GM23338 (cell line): ENCODE measurements at regions not wholly inside any gene's neighbourhood (a gene's known extent, or its start where the extent isn't known, plus 50 kb on each side); places are given as distances from the start of the nearest gene placed in this dataset.

Source experiments
- ATAC-seq: fragments of 200-7000 bp; cut with Tn5 transposase; 3 replicates; pipeline ENCODE4 v1.9.1; 2020
- DNase-seq: peaks from one replicate; pipeline ENCODE4 v3.0.0-alpha.2; 2015; ENCODE audit warnings: low spot score
- H2AFZ ChIP-seq: fragments of 200-600 bp; sonication (generic); 2 replicates; pipeline ENCODE4 v1.8.0; 2016; ENCODE audit warnings: antibody characterized with exemption, mild to moderate bottlenecking, moderate library complexity
- H3F3A ChIP-seq: fragments of 200-600 bp; sonication (generic); replicated peaks from 2 replicates; pipeline ENCODE4 v1.8.0; 2017; ENCODE audit warnings: antibody characterized with exemption, mixed run types, low read depth
- H3K27ac ChIP-seq: fragments of 200-600 bp; sonication (generic); 2 replicates; pipeline ENCODE4 v1.6.1; 2016; ENCODE audit warnings: low read depth
- H3K27me3 ChIP-seq: fragments of 200-600 bp; sonication (generic); 2 replicates; pipeline ENCODE4 v1.8.0; 2016; ENCODE audit warnings: mild to moderate bottlenecking, mixed run types, moderate library complexity; ENCODE audit not compliant: insufficient read depth
- H3K36me3 ChIP-seq: fragments of 200-600 bp; sonication (generic); 2 replicates; pipeline ENCODE4 v1.8.0; 2016; ENCODE audit warnings: mild to moderate bottlenecking; ENCODE audit not compliant: insufficient read depth
- H3K4me1 ChIP-seq: fragments of 200-600 bp; sonication (generic); 2 replicates; pipeline ENCODE4 v1.8.0; 2016; ENCODE audit warnings: mild to moderate bottlenecking, moderate library complexity; ENCODE audit not compliant: insufficient read depth
- H3K4me2 ChIP-seq: fragments of 200-600 bp; sonication (generic); 2 replicates; pipeline ENCODE4 v1.7.1; 2017; ENCODE audit warnings: mixed run types
- H3K4me3 ChIP-seq: fragments of 200-600 bp; sonication (generic); 2 replicates; pipeline ENCODE4 v1.6.1; 2016; ENCODE audit warnings: mixed run types
- H3K79me2 ChIP-seq: fragments of 200-600 bp; sonication (generic); replicated peaks from 2 replicates; pipeline ENCODE4 v1.8.0; 2017; ENCODE audit warnings: mild to moderate bottlenecking; ENCODE audit not compliant: insufficient read depth
- H3K9me2 ChIP-seq: fragments of 200-600 bp; sonication (generic); 2 replicates; pipeline ENCODE4 v1.8.0; 2017; ENCODE audit not compliant: insufficient read depth
- H4K20me1 ChIP-seq: fragments of 200-600 bp; sonication (generic); replicated peaks from 2 replicates; pipeline ENCODE4 v1.8.0; 2017; ENCODE audit warnings: mild to moderate bottlenecking; ENCODE audit not compliant: insufficient read depth
- H3K27ac Mint-ChIP-seq: 2 replicates; pipeline ENCODE4 v1.8.0; 2020; ENCODE audit warnings: inconsistent platforms, mild to moderate bottlenecking, moderate library complexity, mixed read lengths
- H3K27me3 Mint-ChIP-seq: 3 replicates; pipeline ENCODE4 v1.8.0; 2022; ENCODE audit warnings: low read depth, mild to moderate bottlenecking, moderate library complexity, mixed read lengths, inconsistent platforms; ENCODE audit not compliant: insufficient read depth, poor library complexity
- H3K36me3 Mint-ChIP-seq: 3 replicates; pipeline ENCODE4 v1.8.0; 2021; ENCODE audit warnings: low read depth, mild to moderate bottlenecking, inconsistent platforms, moderate library complexity, mixed read lengths
- H3K4me1 Mint-ChIP-seq: 3 replicates; pipeline ENCODE4 v1.8.0; 2020; ENCODE audit warnings: mild to moderate bottlenecking, inconsistent platforms, mixed read lengths
- H3K4me3 Mint-ChIP-seq: 3 replicates; pipeline ENCODE4 v1.8.0; 2021; ENCODE audit warnings: moderate library complexity, mild to moderate bottlenecking, inconsistent platforms, mixed read lengths
- H3K9me3 Mint-ChIP-seq: 3 replicates; pipeline ENCODE4 v1.8.0; 2020; ENCODE audit warnings: moderate library complexity, mild to moderate bottlenecking, inconsistent platforms, mixed read lengths
- CREB1 ChIP-seq: fragments of 250-450 bp; sonication (Bioruptor Pico); IDR thresholded peaks from 2 replicates; pipeline ENCODE4 v1.5.0; 2020; ENCODE audit warnings: low read depth, mild to moderate bottlenecking, moderate library complexity
- CTCF ChIP-seq, 2 experiments: fragments of 200-600 bp in 1 of 2; sonication (generic) in 1 of 2; conservative IDR thresholded peaks; 2 replicates each; pipeline versions ENCODE4 v1.5.1 to v1.6.1; 2016 to 2017; ENCODE audit warnings: antibody characterized with exemption in 2 of 2, low read depth in 2 of 2, mild to moderate bottlenecking in 2 of 2, moderate library complexity in 1 of 2
- ETS1 ChIP-seq: IDR thresholded peaks from 2 replicates; pipeline ENCODE4 v1.6.1; 2016; ENCODE audit warnings: antibody characterized with exemption
- EZH2 ChIP-seq: fragments of 200-600 bp; sonication (generic); IDR thresholded peaks from one replicate; pipeline ENCODE4 v1.8.0; 2017; ENCODE audit warnings: antibody characterized with exemption, mild to moderate bottlenecking, low read depth; ENCODE audit not compliant: unreplicated experiment
- EZH2phosphoT487 ChIP-seq: fragments of 200-600 bp; sonication (generic); IDR thresholded peaks from one replicate; pipeline ENCODE4 v1.8.1; 2018; ENCODE audit warnings: antibody characterized with exemption; ENCODE audit not compliant: unreplicated experiment
- JUNB ChIP-seq: IDR thresholded peaks from one replicate; pipeline ENCODE4 v1.6.1; 2016; ENCODE audit warnings: antibody characterized with exemption; ENCODE audit not compliant: unreplicated experiment
- NANOG ChIP-seq: IDR thresholded peaks from 2 replicates; pipeline ENCODE4 v1.6.1; 2016; ENCODE audit warnings: antibody characterized with exemption, borderline replicate concordance
- POLR2AphosphoS5 ChIP-seq: IDR thresholded peaks from 2 replicates; pipeline ENCODE4 v1.6.1; 2016; ENCODE audit warnings: antibody characterized with exemption, low read depth
- REST ChIP-seq: IDR thresholded peaks from one replicate; pipeline ENCODE4 v1.6.1; 2018; ENCODE audit warnings: antibody characterized with exemption; ENCODE audit not compliant: unreplicated experiment
- STAT1 ChIP-seq: IDR thresholded peaks from one replicate; pipeline ENCODE4 v1.6.1; 2016; ENCODE audit warnings: antibody characterized with exemption; ENCODE audit not compliant: unreplicated experiment
- ZNF114 ChIP-seq: fragments of 250-450 bp; sonication (Bioruptor Pico); IDR thresholded peaks from 2 replicates; pipeline ENCODE4 v1.5.0; 2020; ENCODE audit warnings: mild to moderate bottlenecking, moderate library complexity
- ZNF331 ChIP-seq: fragments of 250-450 bp; sonication (Bioruptor Pico); IDR thresholded peaks from 2 replicates; pipeline ENCODE4 v1.5.0; 2020; ENCODE audit warnings: low read depth, mild to moderate bottlenecking, moderate library complexity
- ZNF462 ChIP-seq: fragments of 250-450 bp; sonication (Bioruptor Pico); IDR thresholded peaks from 2 replicates; pipeline ENCODE4 v1.5.0; 2020; ENCODE audit warnings: mild to moderate bottlenecking, moderate library complexity

GRCh38 chr16:35574011-35574410 lies 2114.6 kb downstream of the TP53TG3F start:
- Mint-ChIP-seq H3K27me3 (peaks cover 2% of the 10 kb centered on the region), H3K4me3 (no peak overlapping the region), H3K4me1 (no peaks in the 10 kb centered on the region), H3K9me3 (peaks cover 94% of the 10 kb centered on the region), H3K27ac (no peak overlapping the region), H3K36me3 (peaks cover 57% of the 10 kb centered on the region)
- H3K4me3 ChIP-seq: no peak overlapping the region
- ATAC-seq: no peak
- no peaks in the 10 kb centered on the region for H3K79me2 ChIP-seq
- H3K27ac ChIP-seq: no peak overlapping the region
- no peak overlapping the region for H3K4me2 ChIP-seq
- no peak overlapping the region for H2AFZ ChIP-seq
- no peaks in the 10 kb centered on the region for H3K36me3 ChIP-seq
- H3K4me1 ChIP-seq: no peaks in the 10 kb centered on the region
- no peaks in the 10 kb centered on the region for H4K20me1 ChIP-seq
- no peaks in the 10 kb centered on the region for H3K27me3 ChIP-seq
- no peaks in the 10 kb centered on the region for H3K9me2 ChIP-seq
- no peaks in the 10 kb centered on the region for H3F3A ChIP-seq
- TF ChIP-seq POLR2AphosphoS5: no peak
- no peak for TF ChIP-seq ZNF114
- no peak for TF ChIP-seq CTCF (conservative IDR thresholded peaks at IDR 0.05; ENCODE audit: low read depth in 2 of 2)
- TF ChIP-seq NANOG: no peak
- no peak for TF ChIP-seq EZH2phosphoT487
- no peak for TF ChIP-seq ZNF331 (CRISPR knock-in tag)
- TF ChIP-seq ETS1: no peak
- TF ChIP-seq JUNB: no peak
- TF ChIP-seq STAT1: no peak
- no peak for TF ChIP-seq EZH2
- TF ChIP-seq REST: no peak
- TF ChIP-seq ZNF462 (CRISPR knock-in tag): no peak
- no peak for TF ChIP-seq CREB1 (CRISPR knock-in tag)
- DNase-seq: no peak
